Fibroblast of mammary gland (primary cell): ENCODE measurements at regions not wholly inside any gene's neighbourhood (a gene's known extent, or its start where the extent isn't known, plus 50 kb on each side); places are given as distances from the start of the nearest gene placed in this dataset.

Experiments used
- DNase-seq: peaks from one replicate; pipeline ENCODE4 v3.0.0-alpha.2; 2010; ENCODE audit warnings: low read depth
- H3K4me3 ChIP-seq: 2 replicates; pipeline ENCODE4 v1.5.1; 2011; ENCODE audit warnings: low read depth, mild to moderate bottlenecking, low read length, moderate library complexity; ENCODE audit not compliant: control insufficient read depth
- TF ChIP-seq, protein P1 (sequence below): conservative IDR thresholded peaks from 2 replicates; pipeline ENCODE4 v1.5.1; 2011; ENCODE audit warnings: low read depth, low read length, inconsistent platforms; ENCODE audit not compliant: control insufficient read depth, insufficient read depth

DNA sequence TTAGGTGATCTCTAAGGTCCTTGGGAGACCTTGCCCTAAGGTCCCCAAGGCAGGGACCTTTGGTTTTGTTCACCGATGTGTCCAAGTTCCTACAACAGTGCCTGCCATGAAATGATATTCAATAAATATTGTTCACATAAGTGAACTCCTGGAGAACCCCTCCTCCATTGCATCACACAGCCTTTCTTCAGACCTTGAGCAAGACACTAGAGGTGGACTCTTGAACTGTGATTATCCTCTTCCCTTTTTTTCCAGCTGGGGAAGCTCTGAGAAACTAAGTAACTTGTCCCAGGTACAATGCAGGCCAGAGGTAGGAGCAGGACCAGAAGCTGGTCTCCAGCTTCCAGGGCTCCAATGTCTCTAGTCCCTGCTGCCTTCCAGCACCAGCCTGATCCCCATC lies 76.6 kb upstream of the LMO1 start:
- TF ChIP-seq, protein P1, sequence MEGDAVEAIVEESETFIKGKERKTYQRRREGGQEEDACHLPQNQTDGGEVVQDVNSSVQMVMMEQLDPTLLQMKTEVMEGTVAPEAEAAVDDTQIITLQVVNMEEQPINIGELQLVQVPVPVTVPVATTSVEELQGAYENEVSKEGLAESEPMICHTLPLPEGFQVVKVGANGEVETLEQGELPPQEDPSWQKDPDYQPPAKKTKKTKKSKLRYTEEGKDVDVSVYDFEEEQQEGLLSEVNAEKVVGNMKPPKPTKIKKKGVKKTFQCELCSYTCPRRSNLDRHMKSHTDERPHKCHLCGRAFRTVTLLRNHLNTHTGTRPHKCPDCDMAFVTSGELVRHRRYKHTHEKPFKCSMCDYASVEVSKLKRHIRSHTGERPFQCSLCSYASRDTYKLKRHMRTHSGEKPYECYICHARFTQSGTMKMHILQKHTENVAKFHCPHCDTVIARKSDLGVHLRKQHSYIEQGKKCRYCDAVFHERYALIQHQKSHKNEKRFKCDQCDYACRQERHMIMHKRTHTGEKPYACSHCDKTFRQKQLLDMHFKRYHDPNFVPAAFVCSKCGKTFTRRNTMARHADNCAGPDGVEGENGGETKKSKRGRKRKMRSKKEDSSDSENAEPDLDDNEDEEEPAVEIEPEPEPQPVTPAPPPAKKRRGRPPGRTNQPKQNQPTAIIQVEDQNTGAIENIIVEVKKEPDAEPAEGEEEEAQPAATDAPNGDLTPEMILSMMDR = no peak
- DNase-seq = no peak
- H3K4me3 ChIP-seq = no peak overlapping the region

DNA sequence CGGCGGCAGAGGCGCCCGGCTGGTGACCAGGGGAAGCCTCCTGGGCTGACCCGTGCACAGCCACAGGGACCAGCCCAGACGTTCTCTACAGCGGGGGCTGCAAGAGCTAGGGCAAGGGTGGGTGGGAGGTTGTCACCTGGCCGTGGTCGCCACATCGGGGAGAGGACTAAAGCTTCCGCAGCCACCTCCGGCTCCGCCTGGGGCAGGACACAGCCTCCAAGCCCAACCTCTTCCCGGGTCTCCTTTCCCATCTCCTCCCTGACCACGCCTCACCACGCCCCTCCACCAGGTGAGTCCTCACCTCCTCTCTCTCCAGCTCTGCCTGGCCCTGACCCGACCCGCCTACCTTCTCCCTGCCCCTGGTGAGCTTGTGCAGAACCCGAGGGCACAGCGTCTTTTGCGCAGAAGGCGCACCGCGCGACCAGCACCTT lies 75.9 kb upstream of the LMO1 start:
- H3K4me3 ChIP-seq = no peak overlapping the region
- DNase-seq = no peak
- TF ChIP-seq, protein P1 = no peak

DNA sequence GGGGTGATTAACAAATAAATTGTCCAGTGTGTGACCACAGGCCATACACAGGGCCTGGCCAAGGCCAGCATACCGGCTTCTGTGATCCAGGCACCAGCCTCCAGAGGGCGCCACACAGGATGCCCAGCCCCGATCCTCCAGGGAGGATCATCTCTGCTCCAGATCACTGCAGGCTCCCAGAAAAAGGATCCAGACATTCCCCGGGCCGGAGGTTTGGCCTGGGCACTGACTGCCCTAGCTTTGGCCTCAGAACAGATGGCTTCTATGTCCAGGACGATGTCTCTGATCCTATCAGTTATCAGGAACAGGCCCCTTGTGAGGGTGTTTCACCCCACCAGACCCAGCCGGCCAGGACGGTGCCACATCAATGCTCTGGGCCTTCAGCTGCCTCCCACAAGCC lies 74.5 kb upstream of the LMO1 start:
- TF ChIP-seq, protein P1 = peak; percentile 77
- H3K4me3 ChIP-seq = no peak overlapping the region
- DNase-seq = peak; percentile 40

DNA sequence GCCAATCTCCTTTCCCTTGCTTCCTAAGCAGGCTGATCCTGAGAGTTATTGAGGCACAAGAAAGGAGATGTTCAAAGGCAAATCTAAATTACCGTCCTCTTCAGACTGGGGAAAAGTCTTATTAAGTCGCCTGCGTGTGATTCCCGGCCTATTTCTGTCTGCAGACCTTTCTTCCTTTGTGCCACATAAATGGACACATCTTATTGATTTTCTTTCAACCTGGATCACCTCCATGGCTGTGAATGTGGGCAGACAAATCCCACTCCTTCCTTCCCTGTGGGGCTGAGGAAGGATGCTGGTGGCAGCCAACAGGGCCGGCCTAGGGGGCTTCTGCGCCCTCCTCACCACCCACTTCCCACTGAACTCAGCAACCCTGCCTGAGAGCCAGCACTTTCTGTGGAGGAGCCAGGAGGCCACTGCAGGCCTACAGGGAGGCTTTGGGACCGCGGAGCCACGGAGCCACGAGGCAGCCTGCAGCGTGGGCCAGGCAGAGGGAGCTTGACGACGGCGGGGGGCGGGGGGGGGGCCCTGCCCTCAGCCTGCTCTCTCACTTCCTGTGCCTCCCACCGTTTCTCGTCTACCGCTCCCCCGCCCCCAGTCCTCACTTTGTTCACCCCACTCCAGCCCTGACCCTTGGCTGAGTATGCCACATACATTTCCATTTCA lies 73.6 kb upstream of the LMO1 start:
- TF ChIP-seq, protein P1 = no peak
- DNase-seq = no peak
- no peak overlapping the region for H3K4me3 ChIP-seq

DNA sequence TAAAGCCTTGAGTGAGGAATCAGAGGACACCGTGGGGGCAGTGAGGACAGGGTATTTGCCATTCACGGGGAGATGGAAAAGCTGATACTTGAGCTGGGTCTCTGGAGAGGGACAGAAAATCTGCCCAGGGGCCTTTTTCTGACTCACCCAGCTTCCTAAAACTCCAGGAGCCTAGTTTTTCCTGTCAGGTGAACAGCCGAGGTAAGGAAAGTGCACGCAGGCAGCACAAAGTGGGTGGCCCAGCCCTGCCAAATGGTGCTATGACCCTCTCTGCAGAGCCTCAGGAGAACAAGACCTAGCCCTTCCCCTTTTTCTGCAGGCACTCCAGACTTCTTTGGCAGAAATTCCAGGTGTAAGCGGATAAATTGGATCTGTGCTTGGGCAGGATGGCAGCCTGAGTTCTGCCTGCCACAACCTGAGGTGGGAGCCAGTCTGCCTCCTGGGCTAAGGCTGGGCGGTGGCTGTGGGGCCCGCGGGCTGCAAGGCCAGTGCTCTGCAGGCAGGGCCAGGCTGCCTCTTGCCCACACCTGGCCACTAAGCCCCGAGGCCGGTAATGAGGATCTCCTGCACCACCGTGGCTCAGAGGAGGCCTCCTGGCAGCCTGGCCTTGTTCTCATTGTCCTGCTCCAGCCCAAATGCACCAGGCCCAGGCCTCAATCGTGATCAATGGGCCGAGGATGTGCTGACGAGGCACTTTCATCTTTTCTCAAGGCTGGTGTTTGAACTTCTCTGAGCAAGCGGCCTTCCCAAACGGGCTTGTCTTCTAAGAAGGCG lies 72.9 kb upstream of the LMO1 start:
- TF ChIP-seq, protein P1 = no peak
- no peak overlapping the region for H3K4me3 ChIP-seq
- no peak for DNase-seq

DNA sequence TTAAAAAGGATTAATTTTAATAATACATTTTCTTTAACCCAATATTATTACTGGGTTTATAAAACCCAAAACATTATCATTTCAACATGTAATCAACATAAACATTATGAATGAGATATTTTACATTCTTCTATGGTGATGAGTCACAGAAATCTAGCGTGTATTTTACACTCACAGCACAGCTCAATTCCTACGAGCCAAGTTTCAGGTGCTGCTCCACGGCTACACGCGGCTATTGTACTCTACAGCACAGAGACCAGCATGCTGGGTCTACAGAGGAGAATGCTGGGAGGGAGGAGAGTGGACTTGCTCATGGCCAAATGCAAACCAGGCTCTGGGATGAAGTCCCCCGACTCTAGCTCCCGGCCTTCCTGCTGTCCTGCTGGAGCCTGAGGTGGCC lies 72.0 kb upstream of the LMO1 start:
- H3K4me3 ChIP-seq = no peak overlapping the region
- DNase-seq = no peak
- TF ChIP-seq, protein P1 = no peak
